HG02840 (cell line): ENCODE measurements at regions not wholly inside any gene's neighbourhood (a gene's known extent, or its start where the extent isn't known, plus 50 kb on each side); places are given as distances from the start of the nearest gene placed in this dataset.

Source experiments
- ATAC-seq: cut with Tn5 transposase; IDR thresholded peaks from one replicate; pipeline ENCODE4 v1.9.1; 2021; ENCODE audit warnings: mild to moderate bottlenecking, moderate library complexity, moderate number of reproducible peaks; ENCODE audit not compliant: unreplicated experiment, low FRiP score

DNA sequence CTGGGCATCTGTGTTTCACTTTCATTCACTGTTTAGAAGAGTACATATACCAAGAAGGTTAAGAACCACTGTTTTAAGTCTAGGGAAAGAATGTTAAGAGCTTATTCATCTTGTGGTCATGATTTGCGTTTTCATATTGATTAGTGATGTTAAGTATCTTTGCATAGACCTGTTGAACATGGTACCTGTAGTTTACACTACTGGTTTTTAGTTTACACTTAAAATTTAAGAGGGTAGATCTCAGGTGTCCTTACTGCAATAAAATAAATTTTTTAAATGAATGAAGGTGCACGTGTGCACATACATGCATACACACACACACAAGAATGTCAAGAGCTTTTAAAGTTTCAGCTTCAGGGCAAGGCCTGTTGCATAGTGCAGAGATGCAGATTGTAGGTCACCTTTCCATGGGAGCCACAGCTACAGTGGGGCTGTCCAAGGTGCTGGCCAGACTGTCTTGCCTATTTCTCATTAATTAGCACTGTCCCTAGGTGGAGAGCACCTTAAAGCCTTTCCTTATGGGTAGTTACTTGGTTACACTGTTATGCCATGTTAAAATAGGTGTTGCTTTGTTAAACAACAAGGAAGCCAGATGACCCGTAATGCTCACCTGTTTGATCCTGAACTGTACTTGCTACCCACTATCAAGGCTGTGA is 543.0 kb upstream of the DAB1 start:
- no peak for ATAC-seq

DNA sequence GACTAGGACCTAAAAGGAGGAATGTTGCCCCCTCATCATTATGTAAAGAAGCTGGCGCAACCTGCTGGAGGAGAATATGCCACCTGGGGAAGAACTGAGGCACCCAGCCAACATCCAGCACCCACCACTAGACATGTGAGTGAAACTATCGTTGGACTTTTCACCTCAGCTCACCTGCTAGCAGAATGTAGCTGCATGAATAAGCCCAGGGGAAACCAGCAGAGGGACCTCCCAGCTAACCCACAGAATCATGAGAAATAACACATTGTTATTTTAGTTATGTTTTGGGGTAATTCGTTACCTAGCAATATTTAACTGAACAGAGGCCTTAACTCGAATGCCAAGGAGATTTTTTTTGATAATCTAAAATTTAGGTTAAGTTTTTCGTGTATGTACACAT is 542.5 kb upstream of the DAB1 start:
- no peak for ATAC-seq

DNA sequence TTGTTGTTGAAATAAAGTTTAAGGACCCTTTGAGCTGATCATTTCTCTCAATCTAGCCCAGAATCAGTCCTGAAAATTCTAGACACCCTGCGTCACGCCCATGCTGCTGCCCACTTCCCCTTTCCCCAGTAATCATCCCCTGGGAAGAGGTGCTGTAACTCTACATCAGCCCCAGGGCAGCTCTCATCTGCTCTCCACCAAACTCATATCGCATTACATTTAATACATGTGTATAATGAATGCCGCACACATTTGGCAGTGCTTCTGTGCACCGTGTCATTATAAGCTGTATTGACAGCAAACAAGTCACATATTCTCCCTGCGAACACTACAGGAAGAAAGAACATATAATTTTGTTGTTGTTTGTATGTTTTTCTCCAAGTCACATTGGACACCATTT is 539.7 kb upstream of the DAB1 start:
- no peak for ATAC-seq

DNA sequence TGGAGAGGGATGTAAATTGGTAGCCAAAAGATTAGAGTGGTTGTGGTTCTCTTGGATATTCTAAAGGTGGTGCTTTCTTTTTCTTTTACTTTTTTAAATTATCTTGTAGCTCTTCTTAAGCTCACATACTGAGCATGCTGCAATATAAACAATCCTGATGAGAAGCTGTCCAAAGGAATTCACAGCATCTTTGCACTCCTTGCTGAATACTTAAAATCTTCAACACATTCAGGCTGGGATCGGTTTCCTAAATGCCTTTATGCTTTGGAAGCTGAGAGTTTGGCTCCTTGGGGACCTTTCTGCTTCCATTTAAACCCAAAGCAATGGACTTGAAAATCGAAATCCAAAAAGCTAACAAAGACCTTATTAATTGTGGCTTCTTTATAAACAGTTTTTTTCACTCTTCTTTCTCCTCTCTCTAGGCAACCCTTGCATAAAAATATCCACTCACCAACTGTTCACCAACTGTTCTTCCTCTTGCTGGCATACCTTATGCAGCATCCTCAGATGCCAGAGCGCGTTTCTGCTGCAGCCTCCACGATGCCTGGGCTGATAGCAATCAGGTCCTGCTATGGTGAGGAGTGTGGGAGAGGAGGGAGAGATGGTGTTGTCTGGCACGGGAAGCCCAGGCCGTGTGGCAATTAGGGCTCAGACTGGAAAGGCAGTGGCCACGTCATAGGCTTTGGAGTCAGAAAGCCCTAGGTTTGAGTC is 535.8 kb upstream of the DAB1 start:
- ATAC-seq = no peak

DNA sequence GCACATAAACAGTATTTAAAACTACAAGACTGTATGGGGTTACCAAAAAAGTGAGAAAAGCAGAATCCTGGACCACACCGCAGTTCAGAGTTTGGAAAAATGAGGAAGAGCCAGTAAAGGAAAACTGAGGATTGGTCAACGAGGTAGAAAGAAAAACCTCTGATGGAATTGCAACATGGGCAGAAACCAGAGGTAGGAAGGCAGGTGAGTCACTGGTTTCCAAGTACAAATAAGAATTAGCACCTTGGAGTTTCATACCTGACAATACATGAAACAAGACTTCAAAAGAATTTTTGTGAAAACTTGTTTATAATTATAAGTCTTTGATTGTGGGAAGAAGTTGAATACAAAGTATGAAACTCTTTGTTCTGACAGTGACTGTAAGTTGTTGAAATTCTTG is 533.7 kb upstream of the DAB1 start:
- no peak for ATAC-seq

DNA sequence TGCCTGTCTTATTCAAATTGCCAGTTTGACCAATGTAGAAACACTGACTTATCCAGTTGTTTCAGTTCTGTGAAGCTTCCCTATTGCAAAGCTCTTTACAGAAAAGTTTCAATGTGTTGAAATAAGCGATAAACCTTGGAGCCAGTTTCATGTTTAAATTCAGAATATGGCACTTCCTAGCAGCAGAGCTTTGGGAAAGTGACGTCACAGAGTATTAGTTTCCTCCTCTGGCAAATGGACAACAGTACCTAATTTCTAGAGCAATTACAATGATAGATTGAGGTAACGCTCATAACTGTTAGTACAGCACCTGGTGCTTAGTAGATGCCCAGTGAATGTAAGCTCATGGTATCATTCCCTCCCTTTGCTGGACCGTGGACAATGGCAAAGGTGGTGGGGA is 527.5 kb upstream of the DAB1 start:
- ATAC-seq = no peak

DNA sequence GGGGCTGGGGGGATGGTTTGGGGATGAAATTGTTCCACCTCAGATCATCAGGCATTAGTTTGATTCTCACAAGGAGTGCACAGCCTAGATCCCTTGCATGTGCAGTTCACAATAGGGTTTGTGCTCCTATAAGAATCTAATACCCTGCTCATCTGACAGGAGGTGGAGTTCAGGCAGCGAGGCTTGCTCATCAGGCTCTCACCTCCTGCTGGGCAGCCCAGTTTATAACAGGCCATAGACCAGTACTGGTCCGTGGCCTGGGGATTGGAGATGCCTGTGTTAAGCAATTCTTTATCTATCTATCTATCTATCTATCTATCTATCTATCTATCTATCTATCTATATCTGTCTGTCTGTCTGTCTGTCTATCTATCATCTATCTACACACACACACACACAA is 525.3 kb upstream of the DAB1 start:
- no peak for ATAC-seq

DNA sequence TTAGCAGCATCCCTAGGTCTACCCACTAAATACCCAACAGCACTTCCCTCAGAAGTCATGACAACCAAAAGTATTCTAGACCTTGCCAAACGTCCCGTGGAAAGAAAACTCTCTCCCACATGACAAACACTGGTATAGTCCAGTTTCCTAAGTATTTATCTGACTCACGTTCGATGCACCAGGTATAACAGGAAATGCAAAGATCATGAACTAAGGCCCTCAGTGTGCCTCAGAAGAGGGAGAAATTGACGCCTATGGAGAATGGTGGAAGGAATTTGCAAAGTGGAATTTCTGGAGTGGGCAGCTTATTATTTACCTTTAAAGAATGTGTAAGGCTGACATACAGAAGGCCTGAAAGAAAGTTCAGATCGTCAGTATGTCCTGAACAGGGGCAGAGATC is 523.6 kb upstream of the DAB1 start:
- ATAC-seq = no peak

DNA sequence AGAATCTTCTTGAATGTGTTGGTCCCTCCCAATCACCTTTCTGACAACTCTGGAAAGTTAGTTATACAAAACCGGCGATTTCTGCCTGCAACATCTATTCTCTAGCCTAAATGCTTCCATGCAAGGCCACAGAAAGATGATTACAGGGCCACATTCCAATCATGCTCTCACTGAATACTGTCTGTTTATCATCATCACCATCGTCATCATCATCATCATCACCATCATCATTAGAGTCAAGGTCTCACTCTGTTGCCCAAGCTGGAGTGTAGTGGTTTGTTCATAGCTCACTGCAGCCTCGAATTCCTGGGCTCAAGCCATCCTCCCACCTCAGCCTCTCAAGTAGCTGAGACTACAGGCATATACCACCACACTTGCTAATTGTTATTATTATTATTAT is 521.2 kb upstream of the DAB1 start:
- ATAC-seq = no peak

DNA sequence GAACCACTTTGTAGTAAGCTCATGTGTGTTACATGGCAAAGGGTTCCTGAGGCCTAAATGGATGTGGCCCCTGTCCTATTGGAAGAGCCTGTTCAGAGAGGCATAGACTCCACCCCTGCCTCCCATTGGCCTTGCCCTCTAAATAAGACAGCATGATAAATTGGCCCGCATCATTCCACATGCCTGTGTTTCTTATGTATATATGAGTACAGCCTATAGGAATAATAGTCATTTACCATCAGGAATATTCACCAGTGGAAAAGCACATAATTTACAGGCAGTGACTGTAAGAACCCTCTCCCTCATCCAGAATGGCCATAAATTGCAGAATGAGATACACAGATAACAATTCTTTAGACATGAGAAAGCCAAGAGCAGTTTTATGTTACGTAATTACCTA is 519.5 kb upstream of the DAB1 start:
- ATAC-seq = no peak

DNA sequence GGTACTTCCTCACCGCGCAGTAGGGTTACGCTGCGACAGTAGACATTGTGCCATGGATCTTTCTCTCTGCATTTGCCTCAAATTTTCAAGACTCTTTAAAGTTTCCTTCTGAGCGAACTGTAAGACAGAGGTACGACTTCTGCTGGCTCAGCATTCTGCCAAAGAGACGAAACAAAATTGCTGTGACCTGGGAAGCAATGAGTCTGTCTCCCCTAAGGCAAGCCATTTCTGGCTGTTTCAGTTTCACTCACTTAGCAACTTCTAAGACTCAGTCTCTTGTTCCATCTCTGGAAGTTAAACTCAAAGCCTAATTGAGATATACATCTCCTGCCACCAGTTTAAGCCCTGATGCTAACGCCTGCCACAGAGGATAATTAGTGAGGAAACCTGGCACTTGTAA is 510.9 kb upstream of the DAB1 start:
- ATAC-seq = no peak

DNA sequence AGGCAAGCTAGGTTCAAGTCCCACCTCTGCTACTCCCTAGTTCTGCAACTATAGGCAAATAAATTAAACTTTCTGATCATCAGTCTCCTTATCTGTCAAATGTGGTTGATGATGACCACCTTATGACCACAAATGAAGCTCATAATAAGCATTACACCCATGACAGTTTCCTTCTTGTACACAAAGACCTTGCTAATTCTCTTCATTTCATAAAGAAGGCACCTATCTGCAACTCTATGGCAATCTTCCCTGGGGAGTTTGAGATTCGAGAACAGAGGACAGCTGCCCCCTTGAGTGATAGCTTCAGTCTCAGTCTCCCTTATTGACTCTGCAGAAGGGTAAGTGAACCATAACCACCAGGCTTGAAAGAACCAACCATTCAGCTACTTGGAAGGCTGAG is 503.1 kb upstream of the DAB1 start:
- no peak for ATAC-seq

DNA sequence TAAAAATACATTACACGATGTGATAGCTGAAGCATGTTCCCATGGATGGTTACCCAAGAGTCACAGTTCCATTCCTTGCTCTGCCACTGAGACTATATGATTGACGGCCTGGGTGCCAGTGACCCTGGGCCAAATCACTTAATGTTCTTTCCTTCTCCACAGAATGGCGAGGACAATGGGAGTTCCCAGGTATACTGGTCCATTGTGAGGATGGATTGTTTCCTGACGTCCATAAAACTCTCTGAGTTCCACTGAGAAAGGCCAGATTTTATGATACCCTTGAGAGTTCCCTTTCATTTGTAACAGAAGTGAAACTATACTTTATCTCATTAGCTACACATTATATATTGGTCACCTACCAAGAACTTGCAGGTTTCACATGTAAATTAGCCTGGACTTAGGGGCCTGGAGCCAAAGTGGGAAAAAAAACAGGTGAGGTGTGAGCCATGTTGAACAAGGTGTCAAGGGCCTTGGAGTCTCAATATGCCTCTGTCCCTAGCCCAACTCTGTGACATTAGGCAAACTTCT is 502.2 kb upstream of the DAB1 start:
- ATAC-seq = no peak

DNA sequence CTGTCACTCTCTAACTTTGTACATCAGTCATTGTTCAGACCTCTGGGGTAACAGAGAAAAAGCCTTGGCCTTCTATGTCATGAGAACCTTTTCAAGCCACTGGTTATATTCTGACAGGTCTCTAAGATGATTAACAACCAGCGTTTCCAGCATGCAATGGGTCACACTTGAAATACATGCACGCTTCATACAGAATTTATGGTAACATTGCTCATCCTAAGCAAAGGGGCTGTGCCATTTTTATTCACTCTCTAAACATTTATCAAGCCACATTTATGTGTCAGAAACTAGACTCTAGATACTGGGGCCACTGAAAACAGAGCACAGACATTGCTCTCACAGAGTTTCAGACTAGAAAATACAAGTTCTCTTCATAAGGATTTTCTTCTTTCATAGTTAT is 501.4 kb upstream of the DAB1 start:
- ATAC-seq = no peak

DNA sequence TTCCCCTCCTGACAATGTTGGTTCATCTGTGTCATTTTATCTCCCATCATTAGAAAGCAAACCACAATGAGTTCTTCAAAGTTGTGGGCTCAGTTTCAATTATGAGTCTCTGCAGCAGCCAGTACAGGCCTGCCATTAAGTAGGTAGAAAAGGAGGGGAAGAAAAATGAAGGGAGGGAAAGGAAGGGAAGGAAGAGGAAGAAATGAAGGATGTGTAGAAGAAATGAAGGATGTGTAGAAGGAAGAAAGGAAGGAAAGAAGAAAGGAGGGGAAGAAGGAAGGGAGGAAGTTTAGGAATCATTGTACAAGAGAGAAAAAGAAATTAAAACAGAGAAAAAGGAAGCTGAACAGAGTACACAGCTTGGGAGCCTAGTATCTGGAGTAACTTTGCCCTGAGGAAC is 498.3 kb upstream of the DAB1 start:
- ATAC-seq = no peak

DNA sequence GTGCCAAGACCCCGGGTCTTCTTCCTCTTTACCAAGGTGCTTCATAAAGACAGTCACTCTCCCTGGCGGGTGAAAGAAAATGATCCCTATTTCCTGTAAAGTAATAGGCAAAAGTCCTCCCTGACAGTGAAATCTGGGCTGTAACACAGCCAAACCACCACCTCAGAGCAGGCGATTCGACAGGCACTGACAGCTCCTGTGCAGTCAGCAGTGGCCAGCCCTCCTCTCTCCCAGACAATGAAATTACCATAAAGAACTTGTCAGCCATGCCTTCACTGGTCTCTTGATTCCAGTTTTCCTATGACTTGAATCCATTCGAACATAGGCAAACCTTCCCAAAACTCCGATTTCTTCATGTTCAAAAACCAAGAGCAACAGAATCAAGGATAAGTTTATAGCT is 492.2 kb upstream of the DAB1 start:
- ATAC-seq = no peak

DNA sequence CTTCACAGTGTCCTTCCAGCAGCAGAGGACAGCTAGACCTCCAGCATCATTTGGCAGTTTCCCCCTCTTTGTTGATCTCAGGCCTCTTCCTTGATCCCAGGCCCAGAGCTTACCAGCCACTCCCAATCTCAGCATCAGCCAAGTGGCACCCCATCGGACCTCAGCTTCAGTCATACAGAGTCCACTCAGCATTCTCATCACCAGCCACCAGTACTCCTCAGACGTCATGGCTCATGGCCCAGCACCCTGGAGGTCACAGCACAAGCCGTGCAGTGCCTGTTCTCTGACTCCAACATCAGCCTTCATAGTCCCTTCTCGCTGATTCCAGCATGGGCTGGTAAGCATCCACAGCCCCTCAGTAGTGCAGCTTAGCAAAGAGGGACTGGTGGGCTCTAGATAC is 487.6 kb upstream of the DAB1 start:
- ATAC-seq = no peak

DNA sequence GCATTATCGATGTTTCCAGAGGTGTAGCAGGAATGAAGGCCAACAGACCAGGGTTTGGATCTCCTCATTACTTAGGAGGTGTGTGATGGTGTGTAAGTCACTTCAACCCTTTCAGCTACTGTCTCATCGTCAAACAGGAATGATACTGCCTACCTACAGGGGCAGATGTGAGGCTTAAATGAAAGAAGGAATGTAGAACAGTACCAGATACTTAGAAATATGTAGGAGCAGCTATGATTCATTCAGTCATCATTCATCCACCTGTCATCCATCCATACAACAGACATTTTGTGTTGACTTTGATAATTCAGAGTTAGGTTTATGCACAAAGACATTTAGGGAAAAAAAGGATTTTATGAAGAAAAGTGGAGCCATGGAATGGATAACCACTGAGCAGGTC is 486.9 kb upstream of the DAB1 start:
- ATAC-seq = no peak

DNA sequence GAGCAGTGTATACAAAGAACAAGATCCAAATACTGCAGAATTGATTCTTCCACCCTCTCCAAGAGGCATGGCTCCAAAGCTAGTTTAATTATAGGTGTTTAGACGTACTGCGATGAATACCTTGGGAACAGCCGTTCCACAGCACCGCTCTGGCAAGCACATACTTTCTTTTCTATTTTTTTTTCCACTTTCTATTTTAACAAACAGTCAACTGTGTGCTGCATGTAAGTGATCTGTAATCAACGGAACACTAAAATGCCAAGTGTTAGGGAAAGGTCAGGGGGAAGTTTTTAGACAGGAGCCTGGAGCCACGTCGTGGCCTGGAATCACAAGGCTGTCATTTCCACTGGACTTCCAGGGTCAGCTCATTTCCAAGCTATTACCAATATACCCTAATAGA is 486.4 kb upstream of the DAB1 start:
- no peak for ATAC-seq

DNA sequence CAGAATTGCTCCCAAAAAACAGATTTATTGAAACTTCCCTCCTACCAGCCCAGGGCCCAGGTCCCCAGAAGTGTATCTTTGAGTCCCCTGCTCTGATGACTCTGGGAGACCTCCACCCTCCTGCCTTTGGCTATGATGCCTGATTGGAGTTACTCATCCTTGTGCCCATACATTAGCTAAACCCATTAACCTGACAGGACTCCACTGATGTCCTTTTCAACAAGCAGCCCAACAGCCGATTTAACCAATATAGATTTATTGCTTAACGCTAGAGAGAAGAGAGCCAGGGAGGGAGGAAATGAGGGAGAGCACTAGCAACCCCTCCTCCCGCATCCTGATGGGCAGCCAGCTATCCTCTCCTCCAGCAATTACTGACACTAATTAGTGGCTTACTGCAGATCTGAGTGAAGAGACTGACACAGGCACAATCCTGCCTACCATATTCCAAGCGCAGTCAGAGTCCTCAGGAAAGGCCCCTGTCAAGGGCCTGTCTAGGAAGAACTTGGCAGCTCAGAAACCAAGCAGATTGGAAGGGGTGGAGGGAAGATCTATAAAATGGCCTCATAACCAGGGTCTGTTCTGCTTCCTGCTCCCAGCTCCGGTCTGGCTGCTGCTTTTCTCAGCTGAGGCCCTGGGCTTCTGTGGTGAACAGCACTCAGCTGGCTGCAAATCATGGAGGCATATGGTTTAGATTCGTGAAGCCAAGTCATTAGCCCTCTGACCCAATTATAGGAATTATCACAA is 484.5 kb upstream of the DAB1 start:
- ATAC-seq = no peak

DNA sequence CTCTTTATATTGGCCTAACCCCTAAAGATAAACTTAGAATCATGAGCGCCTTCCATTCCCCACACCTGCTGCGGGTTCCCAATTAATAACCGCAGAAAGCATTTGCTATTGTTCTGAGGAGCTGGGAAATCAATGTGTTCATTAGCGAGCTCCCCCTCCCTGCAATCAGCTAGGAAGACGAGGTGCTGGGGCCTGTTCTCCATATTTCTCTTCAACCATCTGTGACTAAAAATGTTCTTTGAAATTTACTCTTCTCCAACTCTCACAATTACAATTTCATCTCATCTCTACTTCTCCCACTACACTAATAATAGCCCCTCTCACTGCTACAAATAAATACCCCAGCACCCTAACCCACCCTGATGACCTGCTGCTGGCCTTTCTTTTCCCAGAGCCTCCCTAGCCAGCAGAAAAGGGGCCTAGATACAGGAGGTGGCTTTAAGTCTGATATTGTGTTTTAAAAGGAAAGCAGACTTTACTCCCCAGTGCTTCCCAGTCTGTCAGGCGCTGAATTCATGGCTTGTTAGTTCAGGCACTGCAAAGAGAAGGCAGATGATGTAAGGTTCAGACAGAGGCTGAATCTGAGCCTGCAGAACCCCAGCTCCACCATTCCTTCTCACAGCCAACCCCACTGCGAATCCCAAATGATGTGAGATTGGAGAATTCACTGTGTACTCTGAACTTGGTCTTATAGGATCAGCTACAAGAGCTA is 477.5 kb upstream of the DAB1 start:
- no peak for ATAC-seq
